ENCODE measurements at regions not wholly inside any gene's neighbourhood (a gene's known extent, or its start where the extent isn't known, plus 50 kb on each side); places are given as distances from the start of the nearest gene placed in this dataset.
"Not testable (repeated sequence)": the region's sequence is repeated elsewhere in the genome, so short reads cannot be mapped to it uniquely, and the experiment has no call there.

- DNase-seq (ENCODE audit: low read depth) = no peak
Observed at GRCh38 chr13:65302691-65303090, 1927.4 kb downstream of the PCDH9 start.

GRCh38 chr13:65301506-65301905 lies 1928.6 kb downstream of the PCDH9 start:
- no peak for DNase-seq (ENCODE audit: low read depth)

GRCh38 chr13:65300220-65300619 lies 1929.9 kb downstream of the PCDH9 start:
- no peak for DNase-seq (ENCODE audit: low read depth)

DNA sequence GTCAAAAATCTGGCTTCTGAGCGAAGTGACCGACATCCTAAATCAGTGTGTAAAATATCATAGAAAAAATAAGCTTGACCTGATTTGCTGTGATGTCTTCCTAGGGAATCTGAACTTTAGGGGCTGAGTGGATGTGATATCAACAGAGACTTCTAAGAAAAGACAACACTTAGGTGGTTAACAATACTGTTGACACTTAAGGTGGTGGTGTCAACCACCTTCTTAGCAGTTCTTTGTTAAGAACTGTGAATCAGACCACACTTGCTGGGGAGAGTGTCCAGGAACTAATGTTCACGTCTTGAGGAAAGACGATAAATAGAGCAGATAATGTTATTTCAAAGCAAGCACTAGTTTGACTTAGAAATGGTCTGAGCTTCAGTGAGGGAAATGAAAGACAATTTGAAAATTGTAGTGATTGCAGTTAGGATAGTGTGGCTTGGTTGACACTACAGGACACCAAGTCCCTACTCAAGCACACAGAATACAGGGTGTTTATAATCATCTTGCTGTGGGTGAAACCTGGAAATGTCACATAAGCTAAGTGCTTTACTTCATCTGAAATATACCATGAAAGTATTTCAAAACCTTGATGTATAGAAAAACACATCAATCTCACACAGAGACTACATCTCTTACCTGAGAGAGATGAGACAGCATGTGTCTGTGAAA lies 1936.5 kb downstream of the PCDH9 start:
- DNase-seq (ENCODE audit: low read depth) = no peak

DNA sequence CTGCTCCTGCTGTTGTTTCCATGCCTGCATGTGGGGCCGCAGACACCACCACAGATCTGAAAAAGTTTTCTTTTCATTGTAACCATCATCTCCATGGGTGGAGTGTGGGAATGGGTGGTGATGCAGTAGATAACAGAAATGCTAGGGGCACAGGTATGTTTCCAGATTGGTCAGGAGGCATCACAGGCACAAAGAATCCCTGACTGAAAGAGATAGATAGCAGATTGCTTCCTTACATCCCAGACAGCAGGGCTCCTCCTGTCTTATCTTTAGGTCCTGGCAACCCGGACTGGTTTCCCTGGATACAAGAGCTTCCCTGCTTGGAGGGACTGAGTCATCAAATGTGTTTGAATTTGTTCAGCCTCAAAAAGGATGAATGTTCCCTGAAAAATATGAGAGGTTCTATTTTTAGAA lies 1937.6 kb downstream of the PCDH9 start:
- no peak for DNase-seq (ENCODE audit: low read depth)

DNA sequence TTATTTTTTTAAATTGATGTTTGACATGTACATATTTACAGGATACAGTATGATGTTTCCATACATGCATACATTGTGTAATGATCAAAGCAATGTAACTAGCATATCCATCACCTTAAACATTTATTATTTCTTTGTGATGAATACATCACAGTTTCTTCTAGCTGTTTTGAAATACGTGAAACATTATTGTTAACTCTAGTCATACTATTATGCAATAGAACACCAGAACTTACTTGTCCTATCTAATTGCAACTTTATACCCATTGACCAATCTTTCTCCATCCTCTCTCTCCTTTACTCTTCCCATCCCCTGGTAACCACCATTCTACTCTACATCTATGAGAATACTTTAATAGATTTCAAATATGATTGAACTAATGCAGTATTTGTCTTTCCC lies 1942.7 kb downstream of the PCDH9 start:
- no peak for DNase-seq (ENCODE audit: low read depth)

DNA sequence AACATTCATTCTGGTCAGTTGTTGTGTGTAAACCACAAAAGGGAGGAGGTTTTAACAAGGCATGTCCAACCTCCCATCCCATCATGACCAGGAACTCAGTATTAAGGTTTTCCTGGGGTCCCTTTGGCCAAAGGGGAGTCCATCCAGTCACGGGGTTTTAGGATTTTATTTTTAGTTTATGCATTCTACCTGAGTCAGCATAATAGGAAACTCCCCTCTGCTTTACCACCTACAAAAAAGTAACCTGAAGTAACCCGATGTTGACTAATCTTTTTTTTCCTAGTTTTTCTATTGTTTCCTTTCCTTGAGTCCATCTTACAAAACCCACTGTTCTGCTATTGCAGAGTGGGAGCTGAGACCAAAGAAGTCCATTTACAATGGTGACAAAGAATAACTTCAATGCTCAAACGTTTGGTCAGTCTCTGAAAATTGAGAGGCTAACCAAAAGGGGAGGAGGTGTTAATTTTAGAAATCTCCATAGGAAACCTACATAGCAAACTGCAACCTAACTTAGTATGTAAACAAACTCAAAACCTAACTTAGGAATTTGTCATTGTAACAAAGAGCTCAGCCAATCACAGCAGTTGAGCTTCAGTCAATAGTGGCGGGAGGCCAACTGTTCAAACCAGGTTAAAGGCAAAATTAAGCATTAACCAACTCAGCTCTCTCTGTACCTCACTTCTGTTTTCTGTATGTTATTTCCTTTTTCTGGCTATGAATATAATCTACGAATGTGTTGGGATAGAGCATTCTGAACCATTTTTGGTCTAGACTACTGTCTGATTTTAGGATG lies 1954.1 kb downstream of the PCDH9 start:
- no peak for DNase-seq (ENCODE audit: low read depth)

- DNase-seq (ENCODE audit: low read depth) = no peak
Observed at GRCh38 chr13:65275108-65275507, 1955.0 kb downstream of the PCDH9 start.

DNA sequence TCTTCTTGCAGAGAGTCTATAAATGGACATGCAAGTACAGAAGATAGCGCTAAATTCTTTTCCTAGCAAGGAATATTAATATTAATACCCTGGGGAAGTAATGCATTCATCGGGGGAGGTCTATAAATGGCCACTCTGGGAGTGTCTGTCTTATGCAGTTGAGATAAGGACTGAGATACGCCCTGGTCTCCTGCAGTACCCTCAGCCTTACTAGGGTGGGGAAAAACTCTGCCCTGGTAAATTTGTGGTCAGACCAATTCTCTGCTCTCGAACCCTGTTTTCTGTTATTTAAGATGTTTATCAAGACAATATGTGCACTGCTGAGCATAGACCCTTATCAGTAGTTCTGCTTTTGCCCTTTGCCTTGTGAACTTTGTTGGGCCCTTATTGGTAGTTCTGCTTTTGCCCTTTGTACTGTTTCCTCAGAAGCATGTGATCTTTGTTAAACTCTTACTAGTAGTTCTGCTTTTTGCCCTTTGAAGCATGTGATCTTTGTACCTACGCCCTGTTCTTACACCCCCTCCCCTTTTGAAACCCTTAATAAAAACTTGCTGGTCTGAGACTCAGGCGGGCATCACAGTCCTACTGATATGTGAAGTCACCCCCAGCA lies 1956.2 kb downstream of the PCDH9 start:
- not testable (repeated sequence) for DNase-seq (ENCODE audit: low read depth)

GRCh38 chr13:65268009-65268408 lies 1962.1 kb downstream of the PCDH9 start:
- no peak for DNase-seq (ENCODE audit: low read depth)

GRCh38 chr13:65265988-65266387 lies 1964.1 kb downstream of the PCDH9 start:
- DNase-seq (ENCODE audit: low read depth) = no peak

DNA sequence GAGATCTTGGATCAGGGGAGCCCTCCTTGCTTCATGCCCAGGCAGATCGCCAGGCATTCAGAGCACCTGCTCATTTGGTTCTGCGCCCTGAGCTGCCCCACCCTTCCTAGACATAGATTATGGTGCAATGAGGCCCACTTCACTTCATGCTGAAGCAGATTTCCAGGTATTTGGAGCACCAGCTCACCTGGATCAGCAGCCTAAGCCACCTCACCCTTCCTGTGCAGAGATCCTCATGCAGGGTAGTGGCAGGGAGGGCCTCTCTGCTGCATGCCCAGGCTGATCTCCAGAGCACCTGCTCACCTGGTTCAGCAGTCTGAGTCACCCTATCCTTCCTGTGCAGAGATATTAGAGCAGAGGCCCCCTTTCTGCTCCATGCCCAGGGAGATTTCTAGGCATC lies 1966.1 kb downstream of the PCDH9 start:
- no peak for DNase-seq (ENCODE audit: low read depth)

DNA sequence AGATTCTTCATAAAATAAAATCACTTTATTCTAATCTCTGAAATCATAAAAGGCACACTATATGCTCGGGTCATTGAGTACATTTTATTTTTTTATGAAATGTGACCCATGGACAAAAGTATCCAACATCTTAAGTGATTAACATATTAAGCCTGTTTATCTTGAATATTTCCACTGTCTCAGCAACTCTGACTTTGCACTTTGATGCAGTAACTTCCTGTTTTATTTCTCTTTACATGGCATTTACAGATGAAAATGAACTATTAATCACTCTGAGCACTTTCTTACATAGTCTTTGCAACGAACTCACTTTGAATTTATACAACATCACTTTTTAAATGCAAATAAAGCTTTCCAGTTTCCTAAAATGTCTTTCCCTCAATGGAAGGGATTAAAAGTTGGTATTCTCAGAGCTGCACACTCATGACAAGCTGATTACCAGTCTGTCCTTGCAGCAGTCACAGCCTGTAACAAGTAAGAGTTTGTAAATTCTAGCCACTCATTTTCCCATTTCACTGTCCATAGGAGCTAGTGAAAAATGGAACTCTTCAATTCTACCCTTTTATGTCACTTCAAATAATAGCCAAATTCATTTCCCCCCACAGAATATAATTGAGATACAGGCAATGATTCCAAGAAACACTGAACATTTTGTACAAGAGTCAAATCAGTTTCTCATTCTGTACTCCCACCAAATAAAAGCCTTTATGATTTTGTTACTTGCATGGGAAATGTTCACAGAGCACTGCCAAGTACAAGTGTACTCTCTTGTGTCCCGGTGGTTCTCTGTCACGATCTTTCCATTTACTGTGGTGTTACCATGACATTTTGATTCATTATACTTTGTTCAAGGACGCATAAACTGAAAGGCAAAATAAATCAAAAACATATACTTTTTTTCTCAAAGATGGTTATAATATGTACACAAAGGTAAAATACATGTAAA lies 1968.9 kb downstream of the PCDH9 start:
- no peak for DNase-seq (ENCODE audit: low read depth)

- no peak for DNase-seq (ENCODE audit: low read depth)
Observed at GRCh38 chr13:65240773-65241172, 1989.4 kb downstream of the PCDH9 start.

GRCh38 chr13:65236841-65237418 lies 1993.2 kb downstream of the PCDH9 start:
- DNase-seq (ENCODE audit: low read depth) = no peak

DNA sequence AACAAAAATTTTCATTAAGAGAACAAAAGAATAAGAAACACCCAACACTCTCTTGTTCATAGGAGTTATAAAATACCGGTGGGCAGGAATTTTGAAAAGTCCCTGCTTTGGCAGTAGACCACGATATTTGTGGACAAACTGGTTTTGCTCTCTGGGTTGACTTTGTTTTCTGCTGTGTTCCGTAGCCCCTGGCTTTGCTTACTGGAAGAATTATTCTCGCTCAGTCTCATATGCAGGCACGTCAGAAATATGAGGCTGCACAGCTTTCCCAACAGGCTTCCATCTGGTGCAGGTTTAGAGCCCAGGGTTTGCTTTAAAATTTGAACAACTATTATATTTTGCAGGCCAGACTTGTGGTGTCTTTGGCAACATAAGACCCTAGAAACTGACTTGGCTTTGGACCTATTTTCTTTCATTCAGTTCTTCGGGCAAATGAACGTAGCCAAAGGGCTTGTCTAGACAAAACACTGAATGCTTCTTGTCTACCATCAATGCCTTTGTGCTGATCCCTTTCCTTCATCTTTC lies 2012.6 kb downstream of the PCDH9 start:
- DNase-seq (ENCODE audit: low read depth) = no peak

GRCh38 chr13:65202845-65203244 lies 2027.3 kb downstream of the PCDH9 start:
- not testable (repeated sequence) for DNase-seq (ENCODE audit: low read depth)

DNA sequence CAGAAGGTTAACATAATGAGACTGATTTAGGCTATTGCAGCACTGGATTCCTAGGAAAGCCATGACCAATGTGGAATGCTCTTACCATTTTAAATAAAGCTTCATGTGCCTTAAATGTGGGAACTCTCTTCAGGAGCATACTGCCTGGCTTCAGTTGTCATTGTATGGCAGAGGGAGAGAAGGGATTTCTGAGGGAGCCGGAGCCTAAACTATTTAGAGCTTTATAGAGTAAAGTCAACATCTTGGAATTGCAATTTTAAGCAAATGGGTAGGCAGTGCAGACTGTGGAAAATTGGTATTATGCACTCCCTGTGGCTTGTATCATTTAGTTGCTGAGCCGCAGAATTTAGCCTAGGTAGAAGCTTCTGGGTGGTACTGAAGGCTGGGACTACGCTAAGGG lies 2041.4 kb downstream of the PCDH9 start:
- DNase-seq (ENCODE audit: low read depth) = no peak

GRCh38 chr13:65168026-65168425 lies 2062.1 kb downstream of the PCDH9 start:
- DNase-seq (ENCODE audit: low read depth) = no peak

DNA sequence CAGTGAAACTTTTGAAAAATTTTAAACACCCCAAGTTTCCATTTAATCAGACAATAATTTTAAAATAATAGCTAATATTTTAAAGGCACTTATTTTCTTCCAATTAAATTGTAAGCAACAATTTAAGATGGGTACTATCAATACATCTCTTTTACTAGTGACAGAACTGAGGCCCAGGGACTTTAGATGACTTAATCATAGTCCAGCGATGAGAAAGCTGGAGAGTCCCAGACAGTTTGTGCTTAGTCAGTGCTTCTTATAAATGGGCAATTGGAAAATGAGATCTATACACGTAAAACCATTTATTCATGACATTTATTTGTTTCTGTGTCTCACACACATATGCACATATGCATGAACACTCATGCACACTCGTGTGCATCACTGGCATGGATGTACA lies 2063.5 kb downstream of the PCDH9 start:
- DNase-seq (ENCODE audit: low read depth) = no peak

- DNase-seq (ENCODE audit: low read depth) = no peak
Observed at GRCh38 chr13:65159803-65160202, 2070.3 kb downstream of the PCDH9 start.

Measured in renal cortical epithelial cell (primary cell).